ENCODE measurements at regions not wholly inside any gene's neighbourhood (a gene's known extent, or its start where the extent isn't known, plus 50 kb on each side); places are given as distances from the start of the nearest gene placed in this dataset.

DNA sequence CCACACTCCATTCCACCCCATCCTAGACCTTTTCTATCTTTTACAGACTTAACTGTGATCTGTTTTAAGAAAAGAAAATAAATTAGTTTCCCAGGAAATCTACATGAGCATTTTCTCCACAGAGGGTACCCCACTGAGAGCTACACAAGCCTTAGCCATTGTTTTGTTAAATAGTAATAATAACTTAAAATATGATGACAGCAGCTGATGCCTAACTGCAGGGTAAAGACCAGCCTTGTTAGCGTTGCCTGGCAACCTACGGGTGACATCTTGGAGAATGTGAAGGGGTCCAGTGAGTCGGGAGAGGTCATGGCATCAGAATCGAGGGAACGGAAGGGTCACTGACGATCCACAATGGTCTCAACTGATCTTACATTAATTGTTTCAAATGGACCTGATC, 233.2 kb upstream of the PBX1 start:
- no peak overlapping the region for H3K9ac ChIP-seq (ENCODE audit: low read length)
- H2AFZ ChIP-seq (ENCODE audit: low read depth, low read length) = no peak overlapping the region
- no peaks in the 10 kb centered on the region for H3K4me1 ChIP-seq (ENCODE audit: low read length)
- no peaks in the 10 kb centered on the region for H3K79me2 ChIP-seq (ENCODE audit: low read length)
- TF ChIP-seq EZH2phosphoT487 (IDR thresholded peaks at IDR 0.05; ENCODE audit: low read depth) (no peak), CTCF (IDR thresholded peaks at IDR 0.05; ENCODE audit: low read depth, low read length) (no peak)
- no peaks in the 10 kb centered on the region for H3K27me3 ChIP-seq (ENCODE audit: low read depth, low read length)
- H3K27ac ChIP-seq (ENCODE audit: low read length) = no peak overlapping the region
- no peaks in the 10 kb centered on the region for H3K9me3 ChIP-seq (ENCODE audit: insufficient read depth, low read length)
- no peak overlapping the region for H3K4me2 ChIP-seq (ENCODE audit: low read length)
- H4K20me1 ChIP-seq (ENCODE audit: insufficient read depth, low read length) = no peaks in the 10 kb centered on the region
- H3K4me3 ChIP-seq (ENCODE audit: low read length) = no peak overlapping the region
- no peaks in the 10 kb centered on the region for H3K36me3 ChIP-seq (replicated peaks; ENCODE audit: low read depth, low read length)

GRCh38 chr1:164333387-164333786, 225.6 kb upstream of the PBX1 start:
- H2AFZ ChIP-seq (ENCODE audit: low read depth, low read length) = no peak overlapping the region
- H3K4me2 ChIP-seq (ENCODE audit: low read length) = no peak overlapping the region
- no peaks in the 10 kb centered on the region for H3K79me2 ChIP-seq (ENCODE audit: low read length)
- H3K36me3 ChIP-seq (replicated peaks; ENCODE audit: low read depth, low read length) = no peaks in the 10 kb centered on the region
- no peak overlapping the region for H3K9ac ChIP-seq (ENCODE audit: low read length)
- H4K20me1 ChIP-seq (ENCODE audit: insufficient read depth, low read length) = no peaks in the 10 kb centered on the region
- no peaks in the 10 kb centered on the region for H3K27me3 ChIP-seq (ENCODE audit: low read depth, low read length)
- no peak overlapping the region for H3K27ac ChIP-seq (ENCODE audit: low read length)
- TF ChIP-seq CTCF (IDR thresholded peaks at IDR 0.05; ENCODE audit: low read depth, low read length) (no peak), EZH2phosphoT487 (IDR thresholded peaks at IDR 0.05; ENCODE audit: low read depth) (no peak)
- H3K4me3 ChIP-seq (ENCODE audit: low read length) = no peak overlapping the region
- H3K9me3 ChIP-seq (ENCODE audit: insufficient read depth, low read length) = no peaks in the 10 kb centered on the region
- no peaks in the 10 kb centered on the region for H3K4me1 ChIP-seq (ENCODE audit: low read length)

- no peak overlapping the region for H3K4me3 ChIP-seq (ENCODE audit: low read length)
- H3K27ac ChIP-seq (ENCODE audit: low read length) = no peak overlapping the region
- no peaks in the 10 kb centered on the region for H3K9me3 ChIP-seq (ENCODE audit: insufficient read depth, low read length)
- TF ChIP-seq EZH2phosphoT487 (IDR thresholded peaks at IDR 0.05; ENCODE audit: low read depth) (no peak), CTCF (IDR thresholded peaks at IDR 0.05; ENCODE audit: low read depth, low read length) (no peak)
- no peaks in the 10 kb centered on the region for H3K4me1 ChIP-seq (ENCODE audit: low read length)
- no peaks in the 10 kb centered on the region for H4K20me1 ChIP-seq (ENCODE audit: insufficient read depth, low read length)
- no peak overlapping the region for H3K4me2 ChIP-seq (ENCODE audit: low read length)
- H3K9ac ChIP-seq (ENCODE audit: low read length) = no peak overlapping the region
- H3K27me3 ChIP-seq (ENCODE audit: low read depth, low read length) = no peaks in the 10 kb centered on the region
- H3K79me2 ChIP-seq (ENCODE audit: low read length) = no peaks in the 10 kb centered on the region
- no peak overlapping the region for H2AFZ ChIP-seq (ENCODE audit: low read depth, low read length)
- no peaks in the 10 kb centered on the region for H3K36me3 ChIP-seq (replicated peaks; ENCODE audit: low read depth, low read length)
These were observed 221.6 kb upstream of the PBX1 start for GRCh38 chr1:164337394-164337793.

GRCh38 chr1:164337885-164338284, 221.1 kb upstream of the PBX1 start:
- no peak overlapping the region for H3K27ac ChIP-seq (ENCODE audit: low read length)
- H3K4me1 ChIP-seq (ENCODE audit: low read length) = no peaks in the 10 kb centered on the region
- no peak for TF ChIP-seq EZH2phosphoT487 (IDR thresholded peaks at IDR 0.05; ENCODE audit: low read depth)
- TF ChIP-seq CTCF (IDR thresholded peaks at IDR 0.05; ENCODE audit: low read depth, low read length) = no peak
- no peaks in the 10 kb centered on the region for H4K20me1 ChIP-seq (ENCODE audit: insufficient read depth, low read length)
- H3K9ac ChIP-seq (ENCODE audit: low read length) = no peak overlapping the region
- H3K36me3 ChIP-seq (replicated peaks; ENCODE audit: low read depth, low read length) = no peaks in the 10 kb centered on the region
- no peaks in the 10 kb centered on the region for H3K27me3 ChIP-seq (ENCODE audit: low read depth, low read length)
- H3K4me2 ChIP-seq (ENCODE audit: low read length) = no peak overlapping the region
- no peaks in the 10 kb centered on the region for H3K79me2 ChIP-seq (ENCODE audit: low read length)
- no peak overlapping the region for H2AFZ ChIP-seq (ENCODE audit: low read depth, low read length)
- H3K4me3 ChIP-seq (ENCODE audit: low read length) = no peak overlapping the region
- H3K9me3 ChIP-seq (ENCODE audit: insufficient read depth, low read length) = no peaks in the 10 kb centered on the region
